Posterior vena cava (tissue), 2 donors: ENCODE measurements at regions not wholly inside any gene's neighbourhood (a gene's known extent, or its start where the extent isn't known, plus 50 kb on each side); places are given as distances from the start of the nearest gene placed in this dataset.

Experiments
- DNase-seq: peaks from one replicate; pipeline ENCODE4 v3.0.0-alpha.2; 2020; ENCODE audit warnings: low spot score
- intact Hi-C, 2 donors: fragments of 100-400 bp; cut with DNase I; formaldehyde crosslinking; loops; one replicate each; pipeline versions ENCODE4 v1.14.1 to v1.14.2; 2022 to 2023
- donor health status: DM: yes; HTN: yes; CAD: no.
- donor health status: DM: yes; HTN: yes; CAD: no.

- DNase-seq = no peak
- intact Hi-C loops = no loop called here
Observed at GRCh38 chr18:46387441-46388131, 269.4 kb downstream of the LOXHD1 start.

- intact Hi-C loops = no loop called here
- DNase-seq = no peak
Observed at GRCh38 chr18:46388286-46388685, 268.7 kb downstream of the LOXHD1 start.

DNA sequence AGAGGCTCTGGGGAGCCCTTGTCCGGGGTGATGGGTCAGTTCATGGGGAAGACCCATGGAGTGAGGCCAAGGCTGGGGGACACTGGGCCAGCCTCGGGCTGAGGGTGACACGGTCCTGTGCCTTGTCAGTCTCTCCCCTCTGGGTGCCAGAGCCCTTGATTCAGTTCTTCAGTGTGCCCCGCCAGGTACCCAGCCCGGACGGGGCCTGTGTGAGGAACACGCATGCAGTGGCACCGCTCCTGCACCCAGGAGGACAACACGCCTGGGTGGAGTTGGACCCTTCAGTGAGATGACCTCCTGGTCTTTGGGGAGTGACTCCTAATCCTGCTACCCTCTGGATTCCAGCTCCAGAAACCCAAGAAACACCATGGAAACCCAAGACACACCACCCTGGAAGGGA is 264.4 kb downstream of the LOXHD1 start:
- intact Hi-C loops = no loop called here
- no peak for DNase-seq

DNA sequence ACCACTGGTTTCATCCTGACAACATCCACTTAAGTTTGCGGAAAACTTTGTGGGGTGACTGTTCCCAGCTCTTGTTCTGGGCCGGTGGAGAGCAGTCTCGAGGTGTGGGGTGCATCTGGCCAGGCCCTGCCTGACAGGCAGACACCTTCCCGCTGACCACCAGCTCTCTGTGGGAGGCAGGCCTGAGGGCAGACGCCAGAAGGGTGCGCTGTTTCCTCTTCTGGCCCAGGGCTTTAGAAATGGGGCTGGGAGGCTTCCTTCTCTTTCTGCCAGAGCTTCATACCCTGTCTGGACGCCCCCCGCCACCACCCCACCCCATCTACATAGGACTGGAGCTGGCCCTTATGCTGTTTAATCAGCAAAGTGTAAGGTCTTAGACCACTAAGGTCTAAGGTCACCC is 263.8 kb downstream of the LOXHD1 start:
- DNase-seq = no peak
- intact Hi-C loops = no loop called here

- intact Hi-C loops = no loop called here
- DNase-seq = no peak
Observed at GRCh38 chr18:46393961-46394360, 263.1 kb downstream of the LOXHD1 start.

GRCh38 chr18:46395795-46396194 is 261.2 kb downstream of the LOXHD1 start:
- intact Hi-C loops = no loop called here
- DNase-seq = no peak

DNA sequence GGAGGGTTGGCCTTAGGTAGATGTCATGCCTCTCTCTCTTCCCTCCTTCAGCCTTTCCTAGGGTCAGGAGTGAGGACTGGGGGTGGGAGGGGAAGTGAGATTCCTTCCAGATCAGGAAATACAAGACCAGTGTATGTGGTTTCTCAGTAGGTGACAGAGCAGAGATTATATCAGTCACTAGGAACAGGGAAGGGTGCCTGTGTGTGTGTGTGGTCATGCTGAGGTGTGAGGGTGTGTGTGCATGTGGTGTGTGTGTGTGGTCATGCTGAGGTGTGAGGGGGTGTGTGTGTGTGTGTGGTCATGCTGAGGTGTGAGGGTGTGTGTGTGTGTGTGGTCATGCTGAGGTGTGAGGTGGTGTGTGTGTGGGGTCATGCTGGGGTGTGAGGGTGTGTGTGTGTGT is 259.8 kb downstream of the LOXHD1 start:
- DNase-seq = no peak
- intact Hi-C loops = no loop called here

DNA sequence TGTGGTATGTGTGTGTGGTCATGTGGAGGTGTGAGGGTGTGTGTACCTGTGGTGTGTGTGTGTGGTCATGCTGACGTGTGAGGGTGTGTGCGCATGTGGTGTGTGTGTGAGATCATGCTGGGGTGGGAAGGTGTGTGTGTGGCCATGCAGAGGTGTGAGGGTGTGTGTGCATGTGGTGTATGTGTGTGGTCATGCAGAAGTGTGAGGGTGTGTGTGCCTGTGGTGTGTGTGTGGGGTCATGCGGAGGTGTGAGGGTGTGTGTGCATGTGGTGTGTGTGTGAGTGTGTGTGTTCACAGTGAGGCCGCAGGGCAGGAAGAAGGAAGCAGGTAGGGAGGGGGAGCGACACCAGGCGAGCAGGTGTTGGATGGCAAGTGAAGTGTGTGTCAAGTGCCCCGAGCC is 259.0 kb downstream of the LOXHD1 start:
- no peak for DNase-seq
- intact Hi-C loops = no loop called here

DNA sequence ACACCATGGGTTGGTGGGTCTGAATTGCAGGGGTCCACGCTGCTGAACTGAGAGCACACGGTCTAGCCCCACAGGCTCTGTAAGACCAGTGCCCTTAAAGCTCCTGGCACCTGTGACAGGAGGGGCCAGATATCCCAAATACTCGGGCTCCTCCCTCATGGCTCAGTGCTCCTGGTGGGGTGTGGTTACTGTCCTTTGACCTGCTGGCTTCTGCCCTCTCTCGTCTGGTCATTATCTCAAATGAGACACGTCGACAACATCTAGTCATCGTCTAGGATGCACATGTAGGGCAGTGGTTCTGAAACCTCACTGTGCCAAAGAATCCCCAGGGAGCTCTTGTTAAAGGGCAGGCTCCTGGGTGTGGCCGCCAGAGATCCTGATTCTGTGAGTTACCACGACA is 258.4 kb downstream of the LOXHD1 start:
- intact Hi-C loops = no loop called here
- DNase-seq = no peak

GRCh38 chr18:46399303-46399702 is 257.7 kb downstream of the LOXHD1 start:
- no peak for DNase-seq
- intact Hi-C loops = no loop called here

GRCh38 chr18:46400449-46400848 is 256.6 kb downstream of the LOXHD1 start:
- DNase-seq = no peak
- intact Hi-C loops = loop anchor here in 1 of 2 donors (5.0 kb wide), 1 partner anchor 58 kb away; no protein-coding TSS in a partner anchor

DNA sequence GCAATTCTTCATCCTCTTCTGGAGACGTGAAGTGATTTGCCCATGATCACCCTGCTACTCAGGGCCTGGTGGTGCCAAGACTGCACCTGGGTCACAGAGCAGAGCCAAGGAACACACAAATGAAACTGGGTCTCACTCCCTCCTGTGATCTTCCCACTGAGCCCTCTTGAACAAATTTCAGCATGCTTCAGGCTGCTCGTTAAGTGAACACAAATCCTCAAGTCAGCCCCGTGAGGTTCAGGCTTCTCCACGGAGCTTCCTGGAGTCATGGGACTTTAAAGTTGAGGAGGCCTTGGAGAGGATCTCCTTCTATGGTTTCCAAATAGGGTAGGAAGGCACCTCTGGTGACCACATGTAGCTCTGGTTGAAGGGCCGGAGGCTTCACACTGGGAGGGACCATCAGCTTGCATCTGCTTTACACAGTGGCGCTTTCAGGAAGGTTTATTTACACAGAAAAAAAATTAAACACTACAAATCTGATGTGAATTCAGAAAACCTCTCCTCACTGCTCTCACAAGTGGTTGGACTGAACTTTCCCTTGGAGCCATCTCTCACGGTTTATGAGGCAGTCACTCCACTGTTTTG is 255.4 kb downstream of the LOXHD1 start:
- intact Hi-C loops = loop anchor here in 1 of 2 donors (5.0 kb wide), 1 partner anchor 59 kb away; no protein-coding TSS in a partner anchor
- no peak for DNase-seq

DNA sequence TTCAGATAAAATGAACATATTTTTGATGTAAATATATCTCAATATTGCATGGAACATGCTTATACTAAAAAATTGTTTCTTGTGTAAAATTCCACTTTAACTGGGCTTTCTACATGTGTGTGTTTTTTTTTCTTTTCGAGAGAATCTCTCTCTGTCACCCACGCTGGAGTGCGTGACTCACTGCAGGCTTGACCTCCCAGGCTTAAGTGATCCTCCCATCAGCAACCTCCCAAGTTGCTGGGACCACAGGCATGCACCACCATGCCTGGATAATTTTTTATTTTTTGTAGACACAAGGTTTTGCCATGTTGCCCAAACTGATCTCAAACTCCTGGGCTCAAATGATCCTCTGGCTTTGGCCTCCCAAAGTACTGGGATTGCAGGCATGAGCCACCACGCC is 254.6 kb downstream of the LOXHD1 start:
- intact Hi-C loops = loop anchor here in 1 of 2 donors (5.0 kb wide), 1 partner anchor 60 kb away; no protein-coding TSS in a partner anchor
- DNase-seq = no peak

DNA sequence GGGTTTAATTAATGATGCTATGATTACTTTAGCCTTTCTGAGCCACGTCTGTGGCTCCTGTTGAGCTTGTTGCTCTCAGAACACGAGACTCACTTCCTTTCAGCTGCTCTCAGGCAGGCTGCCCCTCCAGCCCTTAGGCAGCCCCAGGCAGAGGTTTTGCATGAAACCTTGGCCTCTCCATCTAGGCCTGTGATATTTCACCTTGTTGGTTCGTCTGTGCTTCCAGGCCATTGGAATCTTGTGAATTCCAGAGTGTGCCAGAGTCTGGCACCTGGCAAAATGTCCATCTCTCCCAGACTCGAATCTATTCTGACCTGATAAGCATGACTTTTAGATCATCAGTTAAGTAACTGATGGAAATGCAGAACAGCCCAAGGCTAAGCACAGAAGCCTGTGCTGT is 254.1 kb downstream of the LOXHD1 start:
- no peak for DNase-seq
- intact Hi-C loops = loop anchor here in 1 of 2 donors (5.0 kb wide), 1 partner anchor 61 kb away; no protein-coding TSS in a partner anchor

- intact Hi-C loops = no loop called here
Observed at GRCh38 chr18:46405832-46406538, 251.0 kb downstream of the LOXHD1 start.

GRCh38 chr18:46406539-46406932 is 250.5 kb downstream of the LOXHD1 start:
- intact Hi-C loops = no loop called here
- DNase-seq = no peak

More at GRCh38 chr18:46405832-46406538, 251.0 kb downstream of the LOXHD1 start:
- DNase-seq = no peak

DNA sequence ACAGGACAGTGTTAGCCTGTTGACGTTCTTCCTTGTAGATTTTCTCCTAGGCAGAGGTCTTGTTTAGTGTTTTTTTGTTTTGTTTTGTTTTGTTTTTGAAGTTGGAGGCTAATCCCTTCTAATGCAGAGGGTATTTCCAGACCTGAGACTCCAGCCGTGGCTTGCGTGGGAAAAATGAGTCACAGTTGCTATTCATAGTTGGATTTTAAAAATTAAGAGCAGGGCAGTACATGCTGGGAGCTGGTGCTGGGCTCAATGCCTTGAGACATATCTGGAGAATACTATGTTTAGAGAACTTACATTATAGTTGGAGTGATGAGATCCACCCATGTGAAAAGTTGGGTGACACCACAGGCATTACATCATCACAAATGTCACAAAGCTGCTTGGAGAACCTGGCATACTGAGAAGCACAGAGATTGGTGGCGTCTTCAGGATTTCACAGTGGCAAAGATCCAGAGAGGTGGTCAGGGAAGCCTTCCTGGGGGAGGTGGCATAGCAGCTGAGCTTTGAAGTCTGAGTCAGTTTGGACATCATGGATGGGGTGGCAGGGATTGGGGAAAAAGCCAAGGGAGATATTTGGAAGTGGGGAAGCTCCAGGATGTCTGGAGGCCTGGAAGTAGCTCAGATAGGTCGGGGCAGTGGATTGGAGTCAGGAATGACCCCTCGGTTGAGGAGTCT is 249.4 kb downstream of the LOXHD1 start:
- intact Hi-C loops = no loop called here

GRCh38 chr18:46408334-46408987 is 248.6 kb downstream of the LOXHD1 start:
- DNase-seq = no peak
- intact Hi-C loops = no loop called here

More for the DNA sequence above, 249.4 kb downstream of the LOXHD1 start:
- no peak for DNase-seq

- intact Hi-C loops = no loop called here
- DNase-seq = no peak
Observed at GRCh38 chr18:46411191-46411828, 245.7 kb downstream of the LOXHD1 start.
